Endodermal cell (in vitro differentiated cells): ENCODE measurements at regions not wholly inside any gene's neighbourhood (a gene's known extent, or its start where the extent isn't known, plus 50 kb on each side); places are given as distances from the start of the nearest gene placed in this dataset.

Experiments used
- DNase-seq: peaks from one replicate; pipeline ENCODE4 v3.0.0-alpha.2; 2017
- H3K27ac ChIP-seq: 2 replicates; pipeline ENCODE4 v1.5.1; 2013; ENCODE audit warnings: mild to moderate bottlenecking, low read depth, low read length, moderate library complexity
- H3K27me3 ChIP-seq: 2 replicates; pipeline ENCODE4 v1.6.1; 2013; ENCODE audit warnings: mild to moderate bottlenecking, low read length, moderate library complexity; ENCODE audit not compliant: insufficient read depth, control insufficient read depth, poor library complexity, severe bottlenecking
- H3K36me3 ChIP-seq: 2 replicates; pipeline ENCODE4 v1.7.0; 2013; ENCODE audit warnings: mild to moderate bottlenecking, low read length, moderate library complexity; ENCODE audit not compliant: control insufficient read depth, insufficient read depth
- H3K4me1 ChIP-seq: one replicate; pipeline ENCODE4 v1.7.0; 2013; ENCODE audit warnings: low read length; ENCODE audit not compliant: control insufficient read depth, insufficient read depth
- H3K4me3 ChIP-seq: 2 replicates; pipeline ENCODE4 v1.5.1; 2013; ENCODE audit warnings: mild to moderate bottlenecking, low read length, moderate library complexity
- H3K9ac ChIP-seq: 2 replicates; pipeline ENCODE4 v1.6.1; 2013; ENCODE audit warnings: mild to moderate bottlenecking, low read length, moderate library complexity; ENCODE audit not compliant: poor library complexity, severe bottlenecking; ENCODE audit errors: extremely low read depth
- H3K9me3 ChIP-seq: 2 replicates; pipeline ENCODE4 v1.6.1; 2013; ENCODE audit warnings: mild to moderate bottlenecking, low read length, moderate library complexity; ENCODE audit not compliant: control insufficient read depth
- H3K27ac Mint-ChIP-seq: 2 replicates; pipeline ENCODE4 v1.8.0; 2020; ENCODE audit warnings: mixed read lengths
- H3K27me3 Mint-ChIP-seq: 2 replicates; pipeline ENCODE4 v1.8.0; 2021; ENCODE audit warnings: mild to moderate bottlenecking, mixed read lengths; ENCODE audit not compliant: insufficient read depth
- H3K36me3 Mint-ChIP-seq: 2 replicates; pipeline ENCODE4 v1.8.0; 2020; ENCODE audit warnings: low read depth, mixed read lengths
- H3K4me1 Mint-ChIP-seq: 2 replicates; pipeline ENCODE4 v1.8.0; 2020; ENCODE audit warnings: mixed read lengths
- H3K4me3 Mint-ChIP-seq: 2 replicates; pipeline ENCODE4 v1.8.0; 2020; ENCODE audit warnings: mild to moderate bottlenecking, moderate library complexity, mixed read lengths
- H3K9me3 Mint-ChIP-seq: 2 replicates; pipeline ENCODE4 v1.8.0; 2020; ENCODE audit warnings: mild to moderate bottlenecking, mixed read lengths
- CTCF ChIP-seq: fragments of 200-600 bp; sonication (generic); conservative IDR thresholded peaks from 2 replicates; pipeline ENCODE4 v1.5.0; 2021; ENCODE audit warnings: antibody characterized with exemption, mild to moderate bottlenecking
- WGBS, 2 experiments: methylation state at CpG; one replicate each; pipeline versions ENCODE4 v1.1.5 to v1.1.7; 2013; ENCODE audit warnings: missing lambda C conversion rate in 2 of 2, mixed read lengths in 1 of 2; ENCODE audit not compliant: insufficient coverage in 1 of 2, insufficient read length in 1 of 2; 5-methylcytosine and 5-hydroxymethylcytosine counted together

GRCh38 chr13:89565476-89566100 is 1781.9 kb upstream of the MIR17HG start:
- WGBS, 2 experiments, result no CpG with 5 or more reads among the region's 1 CpG

GRCh38 chr13:89567025-89567424 is 1780.5 kb upstream of the MIR17HG start:
- no peak overlapping the region for H3K4me3 ChIP-seq
- peaks cover 36% of the 10 kb centered on the region for H3K9me3 ChIP-seq
- Mint-ChIP-seq H3K4me1 (no peaks in the 10 kb centered on the region), H3K36me3 (peaks cover 4% of the 10 kb centered on the region), H3K27me3 (no peaks in the 10 kb centered on the region), H3K4me3 (no peak overlapping the region), H3K27ac (no peak overlapping the region), H3K9me3 (peaks cover 28% of the 10 kb centered on the region)
- H3K27ac ChIP-seq, result no peak overlapping the region
- no peak for DNase-seq
- no peak overlapping the region for H3K9ac ChIP-seq
- no peaks in the 10 kb centered on the region for H3K36me3 ChIP-seq
- WGBS, 2 experiments, result 88 to 95% methylated on average over 2 to 3 of the region's 4 CpGs
- TF ChIP-seq CTCF, result no peak
- H3K4me1 ChIP-seq, result no peaks in the 10 kb centered on the region
- H3K27me3 ChIP-seq, result no peaks in the 10 kb centered on the region

More at GRCh38 chr13:89565476-89566100, 1781.9 kb upstream of the MIR17HG start:
- no peaks in the 10 kb centered on the region for H3K36me3 Mint-ChIP-seq
- Histone ChIP-seq H3K4me3 (no peak overlapping the region), H3K27ac (peak overlapping the region; percentile 41), H3K4me1 (no peaks in the 10 kb centered on the region), H3K27me3 (no peaks in the 10 kb centered on the region), H3K9ac (no peak overlapping the region), H3K36me3 (no peaks in the 10 kb centered on the region), H3K9me3 (peaks cover 23% of the 10 kb centered on the region)
- H3K27me3 Mint-ChIP-seq, result no peaks in the 10 kb centered on the region
- no peak for TF ChIP-seq CTCF
- H3K27ac Mint-ChIP-seq, result no peak overlapping the region
- no peak for DNase-seq
- H3K4me3 Mint-ChIP-seq, result no peak overlapping the region
- no peaks in the 10 kb centered on the region for H3K4me1 Mint-ChIP-seq
- peaks cover 18% of the 10 kb centered on the region for H3K9me3 Mint-ChIP-seq

- Mint-ChIP-seq H3K4me1 (no peaks in the 10 kb centered on the region), H3K9me3 (peaks cover 41% of the 10 kb centered on the region), H3K4me3 (no peak overlapping the region), H3K36me3 (peaks cover 4% of the 10 kb centered on the region), H3K27ac (no peak overlapping the region), H3K27me3 (no peaks in the 10 kb centered on the region)
- H3K4me1 ChIP-seq, result no peaks in the 10 kb centered on the region
- WGBS, 2 experiments, result 82 to 100% methylated on average over 1 to 2 of the region's 2 CpGs
- TF ChIP-seq CTCF, result no peak
- no peak overlapping the region for H3K9ac ChIP-seq
- no peak overlapping the region for H3K4me3 ChIP-seq
- peaks cover 49% of the 10 kb centered on the region for H3K9me3 ChIP-seq
- H3K27ac ChIP-seq, result no peak overlapping the region
- no peaks in the 10 kb centered on the region for H3K27me3 ChIP-seq
- no peaks in the 10 kb centered on the region for H3K36me3 ChIP-seq
- no peak for DNase-seq
Measured at GRCh38 chr13:89568276-89568675, 1779.2 kb upstream of the MIR17HG start.
